GM21619 (cell line): ENCODE measurements at regions not wholly inside any gene's neighbourhood (a gene's known extent, or its start where the extent isn't known, plus 50 kb on each side); places are given as distances from the start of the nearest gene placed in this dataset.

ENCODE experiments used
- ATAC-seq: cut with Tn5 transposase; IDR thresholded peaks from one replicate; pipeline ENCODE4 v1.9.1; 2021; ENCODE audit not compliant: unreplicated experiment

DNA sequence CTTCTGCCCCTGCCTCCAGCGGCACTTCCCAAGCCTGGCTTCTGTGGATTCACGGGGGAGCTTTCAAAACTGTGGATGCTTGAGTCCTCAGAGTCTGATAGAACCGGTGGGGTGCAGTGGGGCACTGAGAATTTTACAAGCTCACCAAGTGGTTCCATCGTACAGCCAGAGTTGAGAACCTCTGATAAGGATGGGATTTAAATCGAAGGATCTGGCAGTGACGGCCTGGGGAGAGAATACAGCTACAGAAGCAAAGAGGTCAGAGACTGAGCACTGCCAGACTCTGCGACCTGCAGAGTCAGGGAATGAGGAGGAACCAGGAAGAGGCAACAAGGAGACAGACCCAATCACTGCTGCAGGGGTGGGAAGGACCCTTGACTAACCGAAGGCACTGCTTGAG, 124.6 kb upstream of the BOD1 start:
- ATAC-seq, result no peak

DNA sequence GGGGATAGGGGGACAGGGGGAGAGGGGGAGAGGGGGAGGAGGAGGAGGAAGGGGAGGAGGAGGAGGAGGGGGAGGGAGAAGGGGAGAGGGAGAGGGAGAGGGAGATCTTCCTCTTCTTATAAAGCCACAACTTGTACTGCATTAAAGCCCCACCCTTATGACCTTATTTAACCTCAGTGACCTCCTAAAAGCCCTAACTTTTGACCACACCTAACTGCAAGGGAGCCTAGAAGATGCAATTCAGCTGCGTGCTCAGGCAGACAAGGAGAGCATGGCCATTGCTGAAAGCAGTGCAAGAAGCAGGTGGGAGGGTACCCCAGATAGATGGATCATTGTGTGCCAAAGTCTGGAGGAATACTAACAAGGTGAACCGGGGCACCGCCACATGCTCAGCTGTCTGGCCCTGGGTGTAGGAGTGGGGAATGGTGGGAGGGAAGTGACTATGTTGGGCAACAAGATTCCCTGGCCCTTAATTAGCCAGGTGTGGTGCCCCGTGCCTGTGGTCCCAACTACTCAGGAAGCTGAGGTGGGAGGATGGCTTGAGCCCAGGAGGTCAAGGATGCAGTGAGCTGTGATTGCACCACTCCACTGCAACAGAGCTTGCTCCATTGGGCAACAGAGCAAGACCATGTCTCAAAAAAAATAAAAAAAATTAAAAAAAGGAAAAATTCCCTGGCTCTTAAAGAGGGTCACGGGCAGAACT, 125.4 kb upstream of the BOD1 start:
- ATAC-seq, result peak; percentile 8

- ATAC-seq, result peak; percentile 72
Measured at GRCh38 chr5:173742432-173742816, 126.0 kb upstream of the BOD1 start.

DNA sequence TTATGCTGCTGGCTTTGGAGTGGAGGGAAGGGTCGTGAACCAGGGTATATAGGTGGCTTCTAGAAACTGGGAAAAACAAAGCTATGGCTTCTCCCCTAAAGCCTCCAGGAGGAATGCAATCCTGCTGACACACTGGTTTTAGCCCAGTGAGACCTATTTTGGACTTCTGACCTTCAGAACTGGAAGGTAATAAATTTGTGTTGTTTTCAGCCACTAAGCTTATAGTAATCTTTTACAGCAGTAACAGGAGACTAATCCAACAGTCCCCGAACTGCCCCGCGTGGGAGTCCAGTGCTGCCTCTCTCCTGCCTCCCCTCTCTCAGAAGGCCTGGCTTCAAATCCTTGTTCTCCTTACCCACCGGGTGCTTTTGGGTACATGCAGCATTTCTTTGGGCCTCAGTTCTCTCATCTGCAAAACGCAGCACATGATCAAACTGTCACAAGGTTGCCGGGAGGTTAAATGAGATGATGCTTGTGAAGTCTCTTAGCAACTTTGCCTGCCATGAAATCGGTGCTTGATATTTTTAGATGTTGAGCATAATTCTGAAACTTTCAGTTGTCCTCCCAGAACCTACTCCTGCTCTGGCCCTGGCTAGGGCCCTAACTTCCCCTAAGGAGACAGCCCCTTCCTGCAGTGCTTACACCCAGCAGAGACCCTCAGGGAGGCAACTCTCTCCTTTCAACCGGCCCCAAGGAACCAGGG, 127.3 kb upstream of the BOD1 start:
- ATAC-seq, result peak; percentile 44

- no peak for ATAC-seq
Measured at GRCh38 chr5:173744551-173744950, 128.1 kb upstream of the BOD1 start.

DNA sequence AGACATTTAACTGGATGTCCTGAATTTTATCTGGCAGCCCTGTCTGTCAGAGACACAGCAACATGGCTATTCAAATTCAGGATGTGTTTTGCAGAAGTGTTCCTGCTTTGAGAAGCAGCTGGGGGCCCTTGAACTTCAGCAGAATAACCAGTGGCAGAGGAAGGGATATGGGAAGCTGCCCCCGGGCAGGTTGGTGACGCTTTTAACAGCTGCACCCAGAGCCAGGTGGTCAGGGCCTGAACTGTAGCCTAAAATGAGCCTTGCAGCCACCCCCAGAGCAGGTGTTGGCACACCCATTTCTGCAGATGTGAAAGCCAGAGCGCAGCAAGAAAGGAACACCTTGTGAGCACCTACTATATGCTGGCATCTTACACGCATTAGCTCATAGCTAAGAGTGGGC, 128.7 kb upstream of the BOD1 start:
- ATAC-seq, result peak; percentile 39

- ATAC-seq, result no peak
Measured at GRCh38 chr5:173745557-173745956, 129.1 kb upstream of the BOD1 start.

GRCh38 chr5:173746047-173746646, 129.7 kb upstream of the BOD1 start:
- ATAC-seq, result no peak

- ATAC-seq, result no peak
Measured at GRCh38 chr5:173747876-173748275, 131.4 kb upstream of the BOD1 start.

- ATAC-seq, result peak; percentile 66
Measured at GRCh38 chr5:173750538-173751265, 134.3 kb upstream of the BOD1 start.

GRCh38 chr5:173751266-173751600, 134.8 kb upstream of the BOD1 start:
- peak; percentile 53 for ATAC-seq

- no peak for ATAC-seq
Measured at GRCh38 chr5:173752653-173753052, 135.5 kb upstream of the CPEB4 start.

GRCh38 chr5:173753307-173754168, 134.6 kb upstream of the CPEB4 start:
- ATAC-seq, result no peak

- no peak for ATAC-seq
Measured at GRCh38 chr5:173755319-173755718, 132.8 kb upstream of the CPEB4 start.

DNA sequence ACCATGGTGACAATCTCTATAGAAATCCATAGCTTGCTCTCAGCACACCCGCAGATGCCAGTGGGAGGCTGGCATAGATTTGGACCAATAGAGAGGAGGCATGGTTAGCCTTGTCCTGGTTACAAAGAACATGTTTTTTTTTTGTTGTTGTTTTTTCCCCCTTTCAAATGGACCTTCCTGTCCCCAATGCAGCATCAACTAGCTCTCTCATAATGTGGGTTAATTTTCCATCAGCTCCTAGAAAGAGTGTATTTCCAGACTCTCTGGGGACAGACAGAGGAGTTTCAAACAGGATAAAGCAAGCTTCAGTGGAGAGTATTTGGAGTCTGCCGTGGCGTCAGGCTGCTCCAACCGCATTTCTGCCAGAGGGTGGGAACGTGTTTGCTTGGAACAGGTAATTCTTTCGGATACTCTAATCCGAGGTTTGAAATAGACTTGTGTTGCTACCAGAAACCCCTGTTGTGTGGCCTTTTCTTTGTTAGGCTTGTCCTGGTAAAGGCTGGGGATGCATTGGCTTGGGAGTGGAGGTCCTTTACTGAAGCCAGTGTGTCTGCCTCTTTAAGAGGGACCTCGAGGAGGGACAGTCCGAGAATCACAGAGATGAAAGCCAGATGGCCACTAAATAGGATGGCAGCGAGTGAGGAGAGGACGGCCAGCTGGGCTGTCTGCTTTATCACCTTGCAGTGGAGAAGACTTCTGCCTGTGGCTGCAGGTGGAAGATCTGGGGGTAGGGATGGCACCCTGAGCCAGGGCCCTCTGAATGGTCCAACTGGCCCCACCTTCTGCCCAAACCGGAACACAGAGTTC, 130.5 kb upstream of the CPEB4 start:
- no peak for ATAC-seq

GRCh38 chr5:173758676-173759075, 129.5 kb upstream of the CPEB4 start:
- ATAC-seq, result no peak

GRCh38 chr5:173759691-173760090, 128.5 kb upstream of the CPEB4 start:
- ATAC-seq, result no peak

DNA sequence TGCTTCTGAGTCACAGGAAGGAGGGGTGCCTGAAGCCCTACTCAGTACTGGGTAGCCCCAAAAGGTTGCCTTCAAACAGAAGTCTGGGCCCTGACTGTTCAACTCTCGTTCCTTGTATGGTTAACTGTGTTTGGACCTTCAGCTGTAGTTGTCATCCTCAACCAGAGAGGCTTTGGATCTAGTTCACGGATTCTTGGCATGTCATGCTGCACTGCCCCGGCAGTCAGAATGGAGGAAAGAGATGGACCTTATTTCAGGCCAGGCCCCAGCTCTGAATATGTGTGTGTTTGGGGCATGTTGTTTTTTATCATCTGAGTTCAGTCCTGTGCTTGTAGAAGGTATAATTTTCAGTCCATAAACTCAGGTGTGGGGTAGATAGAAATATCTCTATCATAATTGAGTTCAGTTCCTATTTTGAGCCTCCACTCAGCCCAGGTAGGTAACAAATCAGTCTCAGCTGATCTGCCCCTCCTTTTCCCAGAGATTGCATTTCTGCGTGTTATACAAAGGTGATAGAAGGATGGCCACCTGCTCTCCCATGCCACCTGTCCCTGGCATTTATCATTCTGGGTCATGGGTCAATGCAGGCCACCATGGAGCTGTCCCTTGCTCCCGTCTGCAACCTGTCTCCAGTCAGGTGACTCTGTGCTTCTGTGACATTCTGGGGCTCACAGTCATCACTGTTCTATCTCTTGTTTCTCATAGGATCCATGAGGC, 127.5 kb upstream of the CPEB4 start:
- no peak for ATAC-seq

DNA sequence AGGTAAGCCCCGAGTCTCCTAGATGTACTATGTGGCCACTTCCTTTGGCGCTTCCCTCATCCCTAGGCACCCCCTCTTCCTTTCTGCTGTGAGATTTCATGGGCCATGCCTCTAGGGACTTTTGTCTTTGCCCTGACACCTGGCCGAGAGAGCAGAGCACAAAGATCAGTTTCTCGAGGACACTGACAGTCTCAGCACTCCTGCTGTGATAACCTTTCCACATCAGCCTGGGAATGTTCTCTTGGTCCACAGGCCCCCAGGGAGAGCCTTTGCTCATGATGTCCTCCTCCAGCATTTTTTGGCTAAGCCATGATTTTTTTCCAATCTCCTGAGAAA, 127.0 kb upstream of the CPEB4 start:
- no peak for ATAC-seq

DNA sequence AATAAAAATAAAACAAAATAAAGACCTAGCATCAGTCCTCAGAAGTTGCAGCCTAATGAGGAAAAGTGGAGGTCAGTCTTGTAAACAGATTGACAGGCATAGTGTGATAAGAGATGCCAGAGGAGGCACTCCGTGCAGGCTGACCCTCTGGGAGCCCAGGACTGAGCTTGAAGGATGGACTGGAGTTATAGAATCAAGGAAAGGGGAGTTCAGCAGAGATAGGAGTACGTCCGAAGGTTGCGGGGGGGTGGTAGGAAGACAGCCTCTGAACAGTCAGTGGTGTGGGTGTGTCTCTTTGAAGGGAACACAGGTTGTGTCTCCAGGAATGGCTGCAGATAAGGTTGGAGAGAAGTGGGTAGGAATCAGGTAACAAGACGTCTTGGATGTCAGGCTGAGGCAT, 126.1 kb upstream of the CPEB4 start:
- no peak for ATAC-seq
